DMS 273 (cell line): ENCODE measurements at regions not wholly inside any gene's neighbourhood (a gene's known extent, or its start where the extent isn't known, plus 50 kb on each side); places are given as distances from the start of the nearest gene placed in this dataset.
"Not testable (repeated sequence)": the region's sequence is repeated elsewhere in the genome, so short reads cannot be mapped to it uniquely, and the experiment has no call there.

ENCODE experiments used
- DNase-seq: peaks from one replicate; lab custom pipeline; 2025; ENCODE audit not compliant: unreplicated experiment; lab: John Stamatoyannopoulos, UW

GRCh38 chr11:105432241-105432995 lies 177.5 kb upstream of the GRIA4 start:
- DNase-seq: no peak

DNA sequence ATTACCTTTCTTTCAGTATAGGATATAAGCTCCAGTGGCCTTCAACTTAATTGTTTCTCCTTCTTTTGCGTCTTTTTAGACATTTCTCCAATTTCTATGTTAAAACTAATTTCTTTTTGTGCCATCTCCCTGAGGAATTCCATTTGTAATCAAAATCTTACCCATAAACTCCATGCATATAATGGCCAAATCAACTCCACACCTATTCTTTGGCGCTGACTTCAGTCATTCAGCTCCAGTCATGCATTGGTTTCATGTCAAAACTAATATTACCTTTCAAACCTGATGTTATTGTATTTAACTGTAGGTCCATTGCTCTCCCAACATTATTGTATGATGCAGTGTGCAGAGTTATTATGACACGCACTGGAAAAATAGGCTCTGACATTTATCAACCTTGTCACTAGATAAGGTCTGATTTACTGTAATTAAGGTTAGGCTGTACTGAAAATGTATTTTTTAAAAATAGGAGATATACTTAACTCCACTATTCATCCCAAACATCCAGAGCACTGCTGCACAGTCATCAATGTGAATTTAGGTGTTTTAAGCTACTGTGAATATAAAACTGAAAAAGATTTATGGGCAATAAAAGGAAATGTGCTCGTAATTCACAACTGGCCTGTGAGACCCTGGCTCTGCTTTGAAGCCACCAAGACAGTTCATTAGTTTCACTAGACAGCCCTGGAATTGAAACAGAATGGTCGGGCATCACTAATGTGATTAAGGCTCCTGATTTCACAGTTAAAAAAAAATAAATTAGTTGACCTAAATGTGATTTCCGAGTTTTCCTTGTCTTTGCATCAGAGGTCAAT lies 180.6 kb upstream of the GRIA4 start:
- no peak for DNase-seq

- no peak for DNase-seq
Observed at GRCh38 chr11:105407101-105407500, 202.8 kb upstream of the GRIA4 start.

DNA sequence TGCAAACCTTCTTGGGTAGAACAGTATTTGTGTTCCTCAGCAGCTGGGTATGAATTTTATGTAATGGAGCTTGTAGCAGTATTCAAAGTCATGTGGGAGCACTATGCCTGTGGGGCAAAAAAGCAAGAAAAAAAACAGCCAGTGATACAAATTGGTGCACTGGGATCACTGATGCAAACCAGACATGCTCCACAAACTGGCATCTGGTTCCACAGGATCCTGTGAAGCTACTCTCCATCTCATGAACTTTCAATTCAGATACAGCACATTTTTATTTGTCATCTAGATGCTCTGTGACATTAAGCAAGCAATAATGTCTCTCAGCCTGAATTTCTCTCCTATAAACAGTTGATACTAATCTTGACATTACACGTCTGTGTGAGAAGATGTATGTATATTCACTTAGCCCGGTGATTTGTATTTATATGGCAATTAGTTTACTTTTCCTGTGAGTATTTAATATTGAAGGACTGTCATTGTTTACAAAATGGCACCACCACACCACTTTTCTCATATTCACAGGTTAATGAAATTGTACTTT lies 208.5 kb upstream of the GRIA4 start:
- no peak for DNase-seq

- no peak for DNase-seq
Observed at GRCh38 chr11:105399511-105399910, 210.4 kb upstream of the GRIA4 start.

DNA sequence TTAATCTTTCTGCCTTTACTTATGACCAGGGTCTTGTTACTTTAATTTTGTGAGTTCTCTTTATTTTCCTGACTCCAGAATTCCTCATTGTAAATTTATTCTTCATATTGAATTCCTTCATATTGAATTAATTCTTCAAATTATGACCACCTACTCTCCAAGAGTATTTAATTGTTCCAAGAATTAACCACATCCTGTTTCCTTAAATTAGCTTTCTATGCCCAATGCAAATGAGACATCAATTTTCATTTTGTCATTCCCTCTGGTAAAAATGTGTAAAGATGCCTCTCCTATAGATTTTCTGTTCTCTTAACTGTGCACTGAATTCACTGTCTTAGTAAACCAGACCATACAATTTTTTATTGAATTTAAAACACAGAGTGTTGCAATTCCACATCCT lies 211.2 kb upstream of the GRIA4 start:
- no peak for DNase-seq

DNA sequence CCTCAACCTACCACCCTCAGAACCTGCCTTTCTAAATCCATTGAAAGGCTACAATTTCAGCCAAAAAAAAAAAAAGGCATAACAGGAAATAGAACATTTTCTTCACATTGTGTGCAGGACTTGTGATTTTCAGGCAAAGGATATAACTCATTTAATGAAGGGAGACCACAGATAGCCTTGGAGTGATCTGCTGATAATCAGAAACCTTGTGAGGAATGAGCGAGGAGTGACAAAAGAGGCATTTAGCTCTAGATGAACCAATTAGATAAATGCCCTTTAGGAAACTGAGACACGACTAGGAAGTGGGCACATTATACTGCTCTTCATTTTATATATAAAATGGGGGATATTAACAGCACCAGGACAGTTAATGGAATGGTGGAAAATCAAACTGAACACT lies 216.5 kb upstream of the GRIA4 start:
- no peak for DNase-seq

- DNase-seq: no peak
Observed at GRCh38 chr11:105392556-105392955, 217.3 kb upstream of the GRIA4 start.

DNA sequence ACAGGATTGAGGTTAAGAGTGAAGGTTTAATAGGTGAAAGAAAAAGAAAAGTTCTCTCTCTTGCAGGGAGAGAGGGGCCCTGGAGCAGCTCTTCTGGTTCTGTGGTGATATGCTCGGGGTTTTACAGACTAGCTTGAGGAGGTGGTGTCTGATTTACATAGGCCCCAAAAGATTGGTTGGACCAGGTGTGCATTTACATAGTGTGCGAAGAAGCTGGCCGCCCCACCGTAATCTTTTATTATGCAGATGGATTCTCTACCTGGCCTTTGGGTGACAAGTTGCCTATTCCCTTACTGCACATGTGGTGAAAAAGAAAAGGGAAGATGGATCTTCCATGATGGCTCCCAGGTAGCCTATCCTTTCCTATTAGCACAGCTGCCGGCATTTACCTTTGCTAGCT lies 219.9 kb upstream of the GRIA4 start:
- DNase-seq: no peak

- DNase-seq: no peak
Observed at GRCh38 chr11:105388006-105388405, 221.9 kb upstream of the GRIA4 start.

DNA sequence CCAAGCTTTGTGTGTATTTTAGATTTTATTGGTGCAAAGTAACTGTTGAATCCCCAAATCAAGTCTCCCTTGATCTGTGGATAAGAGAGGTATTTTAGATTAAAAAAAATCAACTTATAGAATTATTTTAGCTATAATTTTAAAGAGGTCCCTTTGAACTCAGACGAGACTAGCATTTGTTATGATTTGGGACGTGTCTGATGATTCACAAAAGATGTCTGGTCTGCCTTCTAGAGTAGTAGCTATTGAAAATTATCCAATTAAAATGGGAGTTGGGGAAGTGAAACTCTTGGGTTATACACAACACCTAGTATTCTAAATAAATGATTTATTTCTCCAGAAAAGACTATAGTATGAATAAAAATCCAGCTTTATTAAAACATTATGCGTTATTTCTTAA lies 227.9 kb upstream of the GRIA4 start:
- no peak for DNase-seq

- no peak for DNase-seq
Observed at GRCh38 chr11:105377870-105378269, 232.0 kb upstream of the GRIA4 start.

- no peak for DNase-seq
Observed at GRCh38 chr11:105372206-105372605, 232.6 kb upstream of the CARD18 start.

DNA sequence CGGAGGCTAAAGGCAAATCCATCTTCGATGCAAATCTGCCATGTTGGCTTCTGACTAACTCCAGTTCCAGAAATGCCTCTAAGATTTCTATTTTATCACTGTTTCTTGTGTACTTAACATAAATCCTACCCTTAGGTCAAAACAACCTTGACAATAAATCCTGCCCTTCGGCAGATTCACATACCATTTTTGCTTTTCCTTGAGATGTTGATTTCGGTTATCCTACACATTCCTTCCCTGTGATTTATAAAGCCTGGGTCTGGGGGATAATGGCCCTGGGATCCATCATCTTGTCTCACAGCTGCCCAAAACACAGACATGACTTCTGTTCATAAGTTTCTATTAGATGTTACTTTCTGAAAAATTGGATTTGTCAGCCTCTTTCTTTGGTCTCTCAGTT lies 231.7 kb upstream of the CARD18 start:
- DNase-seq: no peak

DNA sequence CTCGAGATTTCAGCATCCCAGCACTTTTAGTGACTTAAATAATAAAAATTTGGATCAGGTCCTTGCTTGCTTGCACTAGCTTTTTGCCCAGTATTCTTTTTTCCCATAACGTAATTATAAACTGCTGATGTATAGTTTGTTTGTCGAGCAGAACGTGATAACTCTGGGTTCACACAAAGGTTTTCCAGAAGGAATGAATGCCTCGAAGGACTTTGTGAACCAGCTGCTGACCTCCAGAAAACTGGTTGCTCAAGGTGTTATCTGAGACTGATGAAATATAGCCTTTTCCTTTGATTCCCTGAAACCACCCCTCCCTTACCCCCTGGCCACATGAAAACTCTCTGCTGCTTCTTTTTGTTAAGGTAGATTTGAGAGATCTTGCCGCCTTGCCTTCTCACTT lies 229.1 kb upstream of the CARD18 start:
- no peak for DNase-seq

- no peak for DNase-seq
Observed at GRCh38 chr11:105367129-105367528, 227.6 kb upstream of the CARD18 start.

DNA sequence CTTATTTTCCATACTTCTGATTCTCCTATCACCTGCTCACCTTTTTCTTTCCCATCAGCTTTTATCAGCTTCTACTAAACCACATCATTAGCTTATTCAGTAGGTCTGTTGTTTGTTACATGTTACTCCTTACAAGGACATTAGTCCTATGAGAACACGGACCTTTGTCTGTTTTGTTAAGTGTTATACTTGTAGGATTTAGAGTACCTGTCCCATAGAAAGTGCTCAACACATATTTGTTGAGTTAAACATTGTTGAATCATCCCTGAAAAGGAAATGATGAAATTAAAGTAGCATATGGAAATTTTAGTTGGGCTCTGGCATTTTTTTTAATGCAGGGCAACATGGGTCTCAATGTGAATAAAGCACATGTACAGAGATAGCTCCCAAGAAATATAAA lies 222.1 kb upstream of the CARD18 start:
- no peak for DNase-seq

DNA sequence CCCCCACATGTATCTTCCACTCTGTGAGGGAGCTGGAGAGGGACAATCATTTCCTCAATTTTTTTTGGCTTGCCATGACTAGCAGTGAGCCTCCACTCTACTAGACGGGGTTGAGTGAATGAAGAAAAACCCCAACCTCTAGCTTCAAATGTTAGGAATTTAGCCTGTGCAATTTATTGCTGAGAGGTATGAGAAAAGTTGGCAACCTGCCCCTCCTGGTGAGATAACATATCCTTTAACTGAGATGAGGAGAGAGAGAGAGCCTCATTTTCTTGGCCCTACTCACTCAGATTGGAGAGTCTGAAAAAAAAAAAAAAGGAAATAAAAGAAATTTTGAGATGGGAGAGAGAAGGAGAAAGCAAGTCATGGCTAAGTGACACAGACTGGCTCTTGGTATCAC lies 218.2 kb upstream of the CARD18 start:
- DNase-seq: no peak

- DNase-seq: no peak
Observed at GRCh38 chr11:105357146-105357545, 217.6 kb upstream of the CARD18 start.

- DNase-seq: not testable (repeated sequence)
Observed at GRCh38 chr11:105349867-105350266, 210.3 kb upstream of the CARD18 start.

GRCh38 chr11:105344938-105345337 lies 205.4 kb upstream of the CARD18 start:
- no peak for DNase-seq

- DNase-seq: no peak
Observed at GRCh38 chr11:105334025-105334714, 194.6 kb upstream of the CARD18 start.
